GM12878 (cell line): ENCODE measurements at regions not wholly inside any gene's neighbourhood (a gene's known extent, or its start where the extent isn't known, plus 50 kb on each side); places are given as distances from the start of the nearest gene placed in this dataset.

Experiments
- ATAC-seq: fragments of 200-7000 bp; cut with Tn5 transposase; 3 replicates; pipeline ENCODE4 v1.9.1; 2020; ENCODE audit warnings: mild to moderate bottlenecking, moderate library complexity
- BruUV-seq: library from RNA; stranded (reverse); fragments of 400-500 nt; replicated peaks from 2 replicates; lab custom pipeline; 2021; lab: Mats Ljungman, UMichigan
- CTCF ChIA-PET: fragments of 300-600 bp; sonication (Branson Sonifier 250); formaldehyde crosslinking; extraction: SDS; loops from one replicate; lab custom pipeline; 2021; ENCODE audit warnings: inconsistent platforms; lab: Yijun Ruan, JAX
- POLR2A ChIA-PET: fragments of 350-600 bp; formaldehyde crosslinking; extraction: SDS; loops from one replicate; lab custom pipeline; 2021; ENCODE audit warnings: inconsistent platforms; lab: Charles Lee
- RAD21 ChIA-PET: fragments of 300-600 bp; sonication (Branson Sonifier 250); formaldehyde crosslinking; loops from one replicate; lab custom pipeline; 2023; ENCODE audit warnings: antibody characterized with exemption; ENCODE audit not compliant: unreplicated experiment; lab: Charles Lee
- SMC1A ChIA-PET: fragments of 300-600 bp; sonication (Branson Sonifier 250); formaldehyde crosslinking; loops from one replicate; lab custom pipeline; 2023; ENCODE audit not compliant: unreplicated experiment, uncharacterized antibody; lab: Charles Lee
- DNase-seq: peaks from one replicate; pipeline ENCODE4 v3.0.0-alpha.2; 2011; ENCODE audit warnings: low read depth, low spot score
- FAIRE-seq: peaks from 3 replicates; lab custom pipeline; 2011; peaks lifted over from hg19 to GRCh38; lab: Jason Lieb, UNC
- H2AFZ ChIP-seq: 2 replicates; pipeline ENCODE4 v1.6.0; 2011; ENCODE audit warnings: low read depth, low read length, control low read depth; ENCODE audit not compliant: control insufficient read depth
- H3K27ac ChIP-seq: 2 replicates; pipeline ENCODE4 v1.5.1; 2011; ENCODE audit warnings: control low read depth; ENCODE audit not compliant: control insufficient read depth, insufficient read depth
- H3K27me3 ChIP-seq, 2 experiments: replicated peaks in 1 of 2; 2 replicates each; pipeline versions ENCODE4 v1.6.0 to v1.6.1; 2011; ENCODE audit warnings: low read length in 1 of 2; ENCODE audit not compliant: control insufficient read depth in 2 of 2, insufficient read depth in 2 of 2
- H3K36me3 ChIP-seq, 2 experiments: 2 replicates each; pipeline ENCODE4 v1.5.1; 2011; ENCODE audit warnings: low read length in 1 of 2; ENCODE audit not compliant: control insufficient read depth in 2 of 2, insufficient read depth in 2 of 2
- H3K4me1 ChIP-seq: 2 replicates; pipeline ENCODE4 v1.6.1; 2011; ENCODE audit warnings: mild to moderate bottlenecking, low read length, moderate library complexity, mixed read lengths; ENCODE audit not compliant: control insufficient read depth, insufficient read depth
- H3K4me2 ChIP-seq: 2 replicates; pipeline ENCODE4 v1.6.0; 2011; ENCODE audit warnings: control low read depth; ENCODE audit not compliant: control insufficient read depth, insufficient read depth
- H3K4me3 ChIP-seq: fragments of 200-600 bp; sonication (generic); 2 replicates; pipeline ENCODE4 v1.5.1; 2016
- H3K79me2 ChIP-seq: 2 replicates; pipeline ENCODE4 v1.6.0; 2011; ENCODE audit warnings: low read length; ENCODE audit not compliant: control insufficient read depth, insufficient read depth
- H3K9ac ChIP-seq: 2 replicates; pipeline ENCODE4 v1.8.0; 2011; ENCODE audit warnings: low read length, control low read depth, mixed read lengths; ENCODE audit not compliant: control insufficient read depth, insufficient read depth
- H3K9me3 ChIP-seq: replicated peaks from 3 replicates; pipeline ENCODE4 v1.5.1; 2011; ENCODE audit warnings: mild to moderate bottlenecking, low read length; ENCODE audit not compliant: control insufficient read depth, insufficient read depth
- H4K20me1 ChIP-seq: 2 replicates; pipeline ENCODE4 v1.6.0; 2011; ENCODE audit not compliant: control insufficient read depth, insufficient read depth
- BACH1 ChIP-seq: fragments of 450-650 bp; IDR thresholded peaks from 2 replicates; pipeline ENCODE4 v1.6.1; 2017; ENCODE audit warnings: mild to moderate bottlenecking, borderline replicate concordance
- CBX3 ChIP-seq: fragments of 200-600 bp; sonication (generic); IDR thresholded peaks from 2 replicates; pipeline ENCODE4 v1.6.1; 2016; ENCODE audit warnings: low read depth, borderline replicate concordance
- CHD2 ChIP-seq: IDR thresholded peaks from 2 replicates; pipeline ENCODE4 v1.6.1; 2011; ENCODE audit warnings: low read depth, low read length, improper control_type of control experiment, borderline replicate concordance
- FOXK2 ChIP-seq: fragments of 450-650 bp; IDR thresholded peaks from 2 replicates; pipeline ENCODE4 v1.6.1; 2017; ENCODE audit warnings: mild to moderate bottlenecking, moderate library complexity
- MYB ChIP-seq: fragments of 150-350 bp; IDR thresholded peaks from 2 replicates; pipeline ENCODE4 v1.6.1; 2014; ENCODE audit warnings: mild to moderate bottlenecking, low read depth, low read length, borderline replicate concordance
- NBN ChIP-seq: fragments of 450-650 bp; IDR thresholded peaks from 2 replicates; pipeline ENCODE4 v1.6.1; 2016
- POU2F2 ChIP-seq: IDR thresholded peaks from 3 replicates; pipeline ENCODE4 v1.6.1; 2011; ENCODE audit warnings: low read depth, mild to moderate bottlenecking, low read length, borderline replicate concordance
- PRDM15 ChIP-seq: fragments of 450-650 bp; formaldehyde crosslinking; IDR thresholded peaks from 2 replicates; pipeline ENCODE4 v1.4.0; 2020; ENCODE audit warnings: mild to moderate bottlenecking, moderate library complexity
- RBBP5 ChIP-seq: fragments of 200-600 bp; sonication (generic); conservative IDR thresholded peaks from 2 replicates; pipeline ENCODE4 v1.6.1; 2016
- SRF ChIP-seq, 2 experiments: IDR thresholded peaks; 2 replicates each; pipeline ENCODE4 v1.6.1; 2011; ENCODE audit warnings: low read depth in 2 of 2, low read length in 2 of 2, mild to moderate bottlenecking in 1 of 2, moderate library complexity in 1 of 2
- STAT1 ChIP-seq: fragments of 450-650 bp; conservative IDR thresholded peaks from 2 replicates; pipeline ENCODE4 v1.6.1; 2014; ENCODE audit warnings: antibody characterized with exemption, mild to moderate bottlenecking
- ZBTB11 ChIP-seq: fragments of 450-650 bp; formaldehyde crosslinking; IDR thresholded peaks from 2 replicates; pipeline ENCODE4 v1.5.0; 2022; ENCODE audit warnings: mild to moderate bottlenecking, missing genetic modification characterization
- ZNF24 ChIP-seq: fragments of 450-650 bp; IDR thresholded peaks from 2 replicates; pipeline ENCODE4 v1.6.1; 2017; ENCODE audit warnings: antibody characterized with exemption, mild to moderate bottlenecking
- ZNF687 ChIP-seq: fragments of 450-650 bp; IDR thresholded peaks from 2 replicates; pipeline ENCODE4 v1.6.1; 2017; ENCODE audit warnings: mild to moderate bottlenecking, moderate library complexity
- WGBS: methylation state at CpG from one replicate; pipeline ENCODE4 v1.1.6; 2016; ENCODE audit warnings: low lambda C conversion rate; ENCODE audit not compliant: insufficient replicate concordance, insufficient coverage; ENCODE audit errors: missing lambda C conversion rate; 5-methylcytosine and 5-hydroxymethylcytosine counted together
- in situ Hi-C: fragments of 300-500 bp; cut with MboI; formaldehyde crosslinking; loops from 9 replicates; pipeline ENCODE4 v1.14.3; 2018; ENCODE audit warnings: mixed read lengths
- intact Hi-C: fragments of 100-400 bp; cut with micrococcal nuclease; formaldehyde crosslinking; loops from one replicate; pipeline ENCODE4 v1.14.2; 2022; ENCODE audit not compliant: unreplicated experiment

GRCh38 chr6:100946021-100946540 lies 65.0 kb upstream of the ASCC3 start:
- H3K79me2 ChIP-seq: no peaks in the 10 kb centered on the region
- intact Hi-C loops (no loop called here), in situ Hi-C loops (no loop called here)
- H3K4me1 ChIP-seq: no peaks in the 10 kb centered on the region
- SMC1A ChIA-PET: no interaction called here
- H3K4me3 ChIP-seq: no peak overlapping the region
- no peaks in the 10 kb centered on the region for H3K9me3 ChIP-seq
- ATAC-seq: no peak
- no peaks in the 10 kb centered on the region for H3K27me3 ChIP-seq
- no peaks in the 10 kb centered on the region for H4K20me1 ChIP-seq
- no peaks in the 10 kb centered on the region for H3K36me3 ChIP-seq
- FAIRE-seq: no peak
- CTCF ChIA-PET: no interaction called here
- no TSS peak for BruUV-seq
- H3K27ac ChIP-seq: no peak overlapping the region
- no peak overlapping the region for H2AFZ ChIP-seq
- no peak overlapping the region for H3K4me2 ChIP-seq
- no peak for DNase-seq
- RAD21 ChIA-PET: no interaction called here
- POLR2A ChIA-PET: no interaction called here
- WGBS: 56% methylated on average over 4 of the region's 4 CpGs
- H3K9ac ChIP-seq: no peak overlapping the region
- TF ChIP-seq NBN (no peak), CHD2 (no peak), ZNF687 (no peak), STAT1 (no peak), PRDM15 (CRISPR knock-in tag) (no peak), ZNF24 (no peak), RBBP5 (no peak), FOXK2 (no peak), CBX3 (no peak), ZBTB11 (CRISPR knock-in tag) (no peak), SRF (IDR thresholded peaks at IDR 0.05; ENCODE audit: low read depth in 2 of 2, low read length in 2 of 2) (no peak), BACH1 (no peak), POU2F2 (no peak), MYB (no peak)
